AG10803 (cell line): ENCODE measurements at regions not wholly inside any gene's neighbourhood (a gene's known extent, or its start where the extent isn't known, plus 50 kb on each side); places are given as distances from the start of the nearest gene placed in this dataset.
"Not testable (repeated sequence)": the region's sequence is repeated elsewhere in the genome, so short reads cannot be mapped to it uniquely, and the experiment has no call there.

Experiments
- DNase-seq: peaks from one replicate; pipeline ENCODE4 v3.0.0; 2010; ENCODE audit warnings: low read depth
- H3K4me3 ChIP-seq: 2 replicates; pipeline ENCODE4 v1.5.1; 2011; ENCODE audit warnings: mild to moderate bottlenecking, low read length, control low read depth
- TF ChIP-seq, protein P1 (sequence below): conservative IDR thresholded peaks from 2 replicates; pipeline ENCODE4 v1.5.1; 2011; ENCODE audit warnings: mild to moderate bottlenecking, low read length, control low read depth, inconsistent platforms

DNA sequence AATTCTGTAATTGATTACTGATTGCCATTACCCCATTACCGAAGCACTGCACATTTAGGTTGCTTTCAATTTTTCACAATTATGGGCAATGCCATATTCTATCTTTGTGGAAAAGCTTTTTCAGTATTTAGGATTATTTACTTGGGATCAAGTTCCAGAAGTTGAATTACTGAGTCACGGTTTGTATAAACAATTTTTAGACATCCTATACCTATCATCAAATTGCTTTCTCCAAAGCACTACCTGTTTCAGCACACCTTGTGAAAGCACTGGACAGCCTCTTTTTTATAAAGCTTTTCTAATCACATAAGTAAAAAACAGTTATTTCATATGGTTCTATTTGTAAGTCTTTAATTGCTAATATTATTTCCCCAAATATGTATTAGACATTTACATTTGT is 221.5 kb upstream of the CAND1 start:
- TF ChIP-seq, protein P1, sequence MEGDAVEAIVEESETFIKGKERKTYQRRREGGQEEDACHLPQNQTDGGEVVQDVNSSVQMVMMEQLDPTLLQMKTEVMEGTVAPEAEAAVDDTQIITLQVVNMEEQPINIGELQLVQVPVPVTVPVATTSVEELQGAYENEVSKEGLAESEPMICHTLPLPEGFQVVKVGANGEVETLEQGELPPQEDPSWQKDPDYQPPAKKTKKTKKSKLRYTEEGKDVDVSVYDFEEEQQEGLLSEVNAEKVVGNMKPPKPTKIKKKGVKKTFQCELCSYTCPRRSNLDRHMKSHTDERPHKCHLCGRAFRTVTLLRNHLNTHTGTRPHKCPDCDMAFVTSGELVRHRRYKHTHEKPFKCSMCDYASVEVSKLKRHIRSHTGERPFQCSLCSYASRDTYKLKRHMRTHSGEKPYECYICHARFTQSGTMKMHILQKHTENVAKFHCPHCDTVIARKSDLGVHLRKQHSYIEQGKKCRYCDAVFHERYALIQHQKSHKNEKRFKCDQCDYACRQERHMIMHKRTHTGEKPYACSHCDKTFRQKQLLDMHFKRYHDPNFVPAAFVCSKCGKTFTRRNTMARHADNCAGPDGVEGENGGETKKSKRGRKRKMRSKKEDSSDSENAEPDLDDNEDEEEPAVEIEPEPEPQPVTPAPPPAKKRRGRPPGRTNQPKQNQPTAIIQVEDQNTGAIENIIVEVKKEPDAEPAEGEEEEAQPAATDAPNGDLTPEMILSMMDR, result no peak
- DNase-seq, result no peak
- no peak overlapping the region for H3K4me3 ChIP-seq

DNA sequence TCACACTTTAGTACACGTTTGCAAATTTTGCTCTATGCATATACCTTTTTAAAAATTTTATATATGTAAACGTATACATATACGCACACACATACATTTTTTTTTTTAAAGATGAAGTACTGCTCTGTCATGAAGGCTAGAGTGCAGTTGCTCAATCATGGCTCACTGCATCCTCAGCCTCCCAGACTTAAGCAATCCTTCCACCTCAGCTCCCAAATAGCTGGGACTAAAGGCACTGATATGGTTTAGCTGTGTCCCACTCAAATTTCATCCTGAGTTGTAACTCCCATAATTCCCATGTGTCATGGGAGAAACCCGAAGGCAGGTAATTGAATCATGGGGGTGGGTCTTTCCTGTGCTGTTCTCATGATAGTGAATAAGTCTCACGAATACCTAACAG is 220.8 kb upstream of the CAND1 start:
- TF ChIP-seq, protein P1, result no peak
- DNase-seq, result no peak
- H3K4me3 ChIP-seq, result no peak overlapping the region

DNA sequence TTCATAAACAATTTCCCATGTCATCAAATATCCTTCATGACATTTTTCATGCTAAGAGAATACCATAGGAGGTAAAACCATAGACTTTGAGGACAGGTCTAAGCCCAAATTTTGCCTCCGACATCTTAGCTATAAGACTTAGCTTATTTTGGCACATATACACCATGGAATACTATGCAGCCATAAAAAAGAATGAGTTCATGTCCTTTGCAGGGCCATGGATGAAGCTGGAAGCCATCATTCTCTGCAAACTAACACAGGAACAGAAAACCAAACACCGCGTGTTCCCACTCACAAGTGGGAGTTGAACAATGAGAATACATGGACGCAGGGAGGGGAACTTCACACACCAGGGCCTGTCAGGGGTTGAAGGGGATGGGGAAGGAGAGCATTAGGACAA is 220.0 kb upstream of the CAND1 start:
- H3K4me3 ChIP-seq, DNase-seq: not testable (repeated sequence)

DNA sequence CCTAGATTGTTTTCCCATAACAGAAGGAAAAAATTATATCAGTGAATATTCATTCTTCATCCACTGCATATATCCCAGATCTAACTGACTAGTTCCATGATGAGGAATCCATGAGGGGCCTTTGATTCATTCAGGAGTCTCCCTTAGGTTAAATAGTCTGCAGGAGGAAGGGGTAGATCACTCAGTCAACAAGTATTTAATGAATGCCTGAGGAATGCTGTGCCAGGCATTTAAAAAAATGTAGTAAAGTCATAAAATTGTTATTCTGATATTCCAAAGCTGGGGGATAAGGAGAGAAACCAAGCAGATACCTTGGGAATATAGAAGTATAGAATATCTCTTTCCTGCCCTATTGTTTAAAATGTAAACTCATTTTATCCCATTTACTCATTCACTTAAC is 216.2 kb upstream of the CAND1 start:
- TF ChIP-seq, protein P1, result no peak
- DNase-seq, result no peak

DNA sequence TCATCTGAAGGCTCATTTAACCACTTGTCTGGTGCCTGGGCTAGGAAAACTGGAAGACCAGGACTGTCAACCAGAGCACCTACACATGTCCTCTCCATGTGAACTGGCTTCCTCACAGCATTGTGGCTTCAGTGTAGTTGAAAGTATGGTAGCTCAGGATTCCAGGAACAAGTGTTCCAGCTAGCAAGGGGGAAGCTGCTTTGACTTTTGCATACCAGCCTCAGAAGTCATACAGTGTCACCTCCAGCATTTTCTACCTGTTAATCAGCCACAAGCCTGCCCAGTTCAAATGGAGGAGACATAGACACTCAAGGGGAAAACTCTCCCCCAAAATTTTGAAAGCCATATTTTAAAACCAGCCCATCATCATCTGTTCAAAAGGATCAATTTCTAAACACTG is 212.8 kb upstream of the CAND1 start:
- DNase-seq, result no peak
- H3K4me3 ChIP-seq, result no peak overlapping the region
- TF ChIP-seq, protein P1, result no peak

More for the DNA sequence above, 216.2 kb upstream of the CAND1 start:
- no peak overlapping the region for H3K4me3 ChIP-seq

DNA sequence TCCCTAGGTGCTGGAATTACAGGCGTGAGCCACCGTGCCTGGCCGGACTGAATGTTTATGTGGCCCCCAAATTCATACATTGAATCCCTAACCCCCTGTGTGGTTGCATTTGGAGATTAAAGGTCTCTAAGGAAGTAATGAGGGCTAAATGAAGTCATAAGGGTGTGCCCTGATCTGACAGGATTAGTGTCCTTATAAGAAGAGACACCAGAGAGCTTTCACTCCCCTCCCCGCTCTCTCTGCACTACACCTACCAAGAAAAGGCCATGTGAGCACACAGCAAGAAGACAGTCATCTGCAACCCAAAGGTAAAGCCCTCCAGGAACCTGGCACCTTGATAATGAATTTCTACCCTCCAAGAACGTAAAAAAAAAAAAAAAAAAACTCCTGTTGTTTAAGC is 212.1 kb upstream of the CAND1 start:
- no peak for DNase-seq
- H3K4me3 ChIP-seq, result no peak overlapping the region
- TF ChIP-seq, protein P1, result no peak

DNA sequence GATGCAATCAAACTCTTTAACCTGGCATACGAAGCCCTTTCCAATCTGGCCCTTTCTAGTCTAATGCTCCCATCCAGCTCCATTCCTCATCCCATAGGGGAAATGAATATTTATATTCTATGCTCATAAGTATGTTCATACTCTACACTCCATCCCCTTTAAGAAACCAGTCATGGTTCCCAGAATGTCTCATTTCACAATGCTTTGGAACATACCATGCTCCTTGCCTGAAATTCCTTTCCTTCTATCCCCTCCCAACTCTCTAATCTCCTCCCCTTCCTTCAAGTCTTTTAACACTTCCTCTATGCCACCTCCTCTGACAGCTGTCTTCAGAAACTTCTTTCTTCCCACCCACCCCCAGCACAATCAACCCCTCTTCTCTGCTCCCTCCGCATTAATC is 207.0 kb upstream of the CAND1 start:
- DNase-seq, result no peak
- no peak overlapping the region for H3K4me3 ChIP-seq
- TF ChIP-seq, protein P1, result no peak
